HCT116 (cell line): ENCODE measurements at regions not wholly inside any gene's neighbourhood (a gene's known extent, or its start where the extent isn't known, plus 50 kb on each side); places are given as distances from the start of the nearest gene placed in this dataset.

Experiments
- ATAC-seq: fragments of 200-7000 bp; cut with Tn5 transposase; 2 replicates; pipeline ENCODE4 v1.9.1; 2020; ENCODE audit warnings: mild to moderate bottlenecking, moderate library complexity
- BruUV-seq: library from RNA; stranded (reverse); fragments of 400-500 nt; replicated peaks from 2 replicates; lab custom pipeline; 2021; lab: Mats Ljungman, UMichigan
- CTCF ChIA-PET: fragments of 300-600 bp; sonication (Branson Sonifier 250); formaldehyde crosslinking; loops from one replicate; lab custom pipeline; 2021; ENCODE audit warnings: antibody characterized with exemption; lab: Charles Lee
- POLR2A ChIA-PET: fragments of 300-600, 350-600 bp; sonication (Branson Sonifier 250); formaldehyde crosslinking; loops from one replicate; lab custom pipeline; 2021; ENCODE audit warnings: antibody characterized with exemption; lab: Charles Lee
- RAD21 ChIA-PET, 2 experiments: fragments of 300-600 bp; sonication (Branson Sonifier 250); formaldehyde crosslinking; loops; one replicate each; lab custom pipeline; 2023; ENCODE audit warnings: low total read pairs in 2 of 2; ENCODE audit not compliant: uncharacterized antibody in 2 of 2, unreplicated experiment in 2 of 2, low non-redundant PET in 1 of 2; lab: Charles Lee
- DNase-seq: peaks from one replicate; pipeline ENCODE4 v3.0.0-alpha.2; 2010; ENCODE audit warnings: low read depth, low spot score
- H2AFZ ChIP-seq: fragments of 200-600 bp; shearing (Covaris generic), sonication (generic); 2 replicates; pipeline ENCODE4 v1.6.1; 2017; ENCODE audit warnings: low read depth, mixed run types, mixed read lengths, antibody characterized with exemption, low read length; ENCODE audit not compliant: poor library complexity, severe bottlenecking
- H3K27ac ChIP-seq: 2 replicates; pipeline ENCODE4 v1.5.1; 2012; ENCODE audit warnings: low read depth, low read length
- H3K27me3 ChIP-seq: fragments of 200-600 bp; sonication (generic); 2 replicates; pipeline ENCODE4 v1.6.1; 2016; ENCODE audit warnings: mixed run types, low read length, mixed read lengths; ENCODE audit not compliant: insufficient read depth
- H3K36me3 ChIP-seq, 2 experiments: fragments of 200-500 bp in 1 of 2; fragments of 200-600 bp in 1 of 2; sonication (Bioruptor generic) in 1 of 2; sonication (generic) in 1 of 2; 2 replicates each; pipeline versions ENCODE4 v1.5.1 to v1.6.1; 2014 to 2016; ENCODE audit warnings: low read length in 2 of 2, inconsistent platforms in 1 of 2, mixed read lengths in 1 of 2, mixed run types in 1 of 2; ENCODE audit not compliant: insufficient read depth in 2 of 2, control insufficient read depth in 1 of 2
- H3K4me1 ChIP-seq, 2 experiments: fragments of 200-600 bp in 1 of 2; sonication (generic) in 1 of 2; 2 replicates each; pipeline versions ENCODE4 v1.5.1 to v1.6.1; 2012 to 2017; ENCODE audit warnings: low read length in 2 of 2, inconsistent platforms in 1 of 2, mild to moderate bottlenecking in 1 of 2, mixed read lengths in 1 of 2, mixed run types in 1 of 2, moderate library complexity in 1 of 2; ENCODE audit not compliant: insufficient read depth in 2 of 2, control insufficient read depth in 1 of 2
- H3K4me2 ChIP-seq: fragments of 200-600 bp; sonication (generic); 2 replicates; pipeline ENCODE4 v1.6.1; 2017; ENCODE audit warnings: mixed run types, low read length, mixed read lengths
- H3K4me3 ChIP-seq, 2 experiments: fragments of 200-600 bp in 1 of 2; sonication (generic) in 1 of 2; replicated peaks in 1 of 2; 2 replicates each; pipeline ENCODE4 v1.5.1; 2011 to 2016; ENCODE audit warnings: low read length in 2 of 2, control low read depth in 1 of 2, low read depth in 1 of 2, mild to moderate bottlenecking in 1 of 2, mixed read lengths in 1 of 2, mixed run types in 1 of 2
- H3K79me2 ChIP-seq: fragments of 200-600 bp; sonication (generic); 2 replicates; pipeline ENCODE4 v1.6.1; 2017; ENCODE audit warnings: mild to moderate bottlenecking, mixed run types, low read length, moderate library complexity, mixed read lengths; ENCODE audit not compliant: insufficient read depth
- H3K9ac ChIP-seq: fragments of 200-600 bp; sonication (generic); 2 replicates; pipeline ENCODE4 v1.6.1; 2016; ENCODE audit warnings: low read length, mixed read lengths
- H3K9me2 ChIP-seq: fragments of 200-600 bp; sonication (generic), shearing (Covaris generic); 2 replicates; pipeline ENCODE4 v1.6.1; 2017; ENCODE audit warnings: mixed run types, mild to moderate bottlenecking, moderate library complexity; ENCODE audit not compliant: insufficient read depth
- H3K9me3 ChIP-seq, 2 experiments: fragments of 200-500 bp in 1 of 2; fragments of 200-600 bp in 1 of 2; sonication (Bioruptor generic) in 1 of 2; sonication (generic) in 1 of 2; 2 replicates each; pipeline ENCODE4 v1.6.1; 2014 to 2017; ENCODE audit warnings: low read length in 2 of 2, mixed read lengths in 2 of 2, inconsistent platforms in 1 of 2, low read depth in 1 of 2, mild to moderate bottlenecking in 1 of 2, mixed run types in 1 of 2, moderate library complexity in 1 of 2; ENCODE audit not compliant: control insufficient read depth in 1 of 2, insufficient read depth in 1 of 2
- H4K20me1 ChIP-seq: fragments of 200-600 bp; sonication (generic), shearing (Covaris generic); 2 replicates; pipeline ENCODE4 v1.6.1; 2017; ENCODE audit warnings: mixed run types, mild to moderate bottlenecking, moderate library complexity; ENCODE audit not compliant: insufficient read depth
- CBX3 ChIP-seq: IDR thresholded peaks from 2 replicates; pipeline ENCODE4 v1.6.1; 2012; ENCODE audit warnings: low read depth
- CEBPB ChIP-seq: IDR thresholded peaks from 2 replicates; pipeline ENCODE4 v1.6.1; 2012; ENCODE audit warnings: low read depth
- EGR1 ChIP-seq: IDR thresholded peaks from 2 replicates; pipeline ENCODE4 v1.6.1; 2012; ENCODE audit warnings: low read depth
- ELF1 ChIP-seq: IDR thresholded peaks from 2 replicates; pipeline ENCODE4 v1.6.1; 2012; ENCODE audit warnings: low read depth, borderline replicate concordance
- EZH2phosphoT487 ChIP-seq: fragments of 200-600 bp; IDR thresholded peaks from 2 replicates; pipeline ENCODE4 v1.6.1; 2018; ENCODE audit warnings: antibody characterized with exemption, borderline replicate concordance
- FOSL1 ChIP-seq: IDR thresholded peaks from 2 replicates; pipeline ENCODE4 v1.6.1; 2012; ENCODE audit warnings: low read depth
- JUND ChIP-seq: IDR thresholded peaks from 2 replicates; pipeline ENCODE4 v1.6.1; 2012
- POLR2A ChIP-seq: IDR thresholded peaks from 2 replicates; pipeline ENCODE4 v1.7.0; 2011; ENCODE audit warnings: borderline replicate concordance; ENCODE audit not compliant: insufficient read depth, insufficient read length; ENCODE audit errors: extremely low read depth
- POLR2AphosphoS5 ChIP-seq: IDR thresholded peaks from 2 replicates; pipeline ENCODE4 v1.6.1; 2011; ENCODE audit warnings: mild to moderate bottlenecking, low read depth, low read length, moderate library complexity
- RAD21 ChIP-seq: IDR thresholded peaks from 2 replicates; pipeline ENCODE4 v1.6.1; 2012; ENCODE audit warnings: low read depth, mild to moderate bottlenecking
- SRF ChIP-seq: IDR thresholded peaks from 2 replicates; pipeline ENCODE4 v1.6.1; 2012; ENCODE audit warnings: low read depth
- YY1 ChIP-seq: IDR thresholded peaks from 2 replicates; pipeline ENCODE4 v1.6.1; 2011; ENCODE audit warnings: low read length, low read depth, moderate library complexity, mild to moderate bottlenecking; ENCODE audit not compliant: insufficient replicate concordance; ENCODE audit errors: extremely low read depth
- ZFX ChIP-seq: fragments of 450-650 bp; IDR thresholded peaks from 2 replicates; pipeline ENCODE4 v1.6.1; 2017
- ZNF274 ChIP-seq: fragments of 200-500 bp; sonication (Bioruptor generic); IDR thresholded peaks from 2 replicates; pipeline ENCODE4 v1.6.1; 2014; ENCODE audit warnings: mild to moderate bottlenecking, low read depth, low read length, inconsistent platforms
- intact Hi-C: fragments of 100-400 bp; cut with micrococcal nuclease; formaldehyde crosslinking; loops from 2 replicates; pipeline ENCODE4 v1.10.0; 2022
- TF ChIP-seq, protein P1 (sequence below): IDR thresholded peaks from 2 replicates; pipeline ENCODE4 v1.6.1; 2012; ENCODE audit warnings: low read depth
- TF ChIP-seq, protein P2 (sequence below): IDR thresholded peaks from 2 replicates; pipeline ENCODE4 v1.6.1; 2011; ENCODE audit warnings: mild to moderate bottlenecking, low read length, moderate library complexity; ENCODE audit not compliant: insufficient replicate concordance; ENCODE audit errors: extremely low read depth
- TF ChIP-seq, protein P3 (sequence below): IDR thresholded peaks from 2 replicates; pipeline ENCODE4 v1.6.1; 2012
- TF ChIP-seq, protein P4 (sequence below): IDR thresholded peaks from 2 replicates; pipeline ENCODE4 v1.6.1; 2012
- TF ChIP-seq, protein P5 (sequence below), 3 experiments: fragments of 200-600 bp in 1 of 3; sonication (generic) in 1 of 3; IDR thresholded peaks in 2 of 3; conservative IDR thresholded peaks in 1 of 3; 2 replicates each; pipeline ENCODE4 v1.5.1; 2012 to 2017; ENCODE audit warnings: low read depth in 2 of 3, low read length in 2 of 3, antibody characterized with exemption in 1 of 3, borderline replicate concordance in 1 of 3, control low read depth in 1 of 3, mild to moderate bottlenecking in 1 of 3, mixed read lengths in 1 of 3, mixed run types in 1 of 3, moderate library complexity in 1 of 3; ENCODE audit not compliant: insufficient read depth in 1 of 3

DNA sequence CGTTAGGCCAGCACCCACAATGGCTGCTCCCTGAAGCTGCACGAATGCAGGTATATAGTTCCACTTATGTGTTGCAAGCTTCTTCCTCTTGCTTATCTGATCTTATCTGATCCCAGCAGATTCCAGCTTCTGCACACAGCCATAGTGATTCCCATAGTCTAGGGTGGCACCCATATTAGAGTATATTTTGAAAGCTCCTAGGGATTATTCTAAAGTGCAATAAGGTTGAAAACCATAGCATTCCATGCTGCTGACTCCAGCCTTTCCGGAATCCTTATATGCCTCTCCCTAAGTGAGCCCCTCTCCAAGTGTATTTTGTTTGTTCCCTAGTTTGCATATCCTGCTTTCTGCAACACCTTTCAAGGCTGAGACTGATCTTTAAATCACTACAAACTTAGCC, 432.0 kb downstream of the SETD4 start:
- POLR2A ChIA-PET: no interaction called here

More for the DNA sequence above, 432.0 kb downstream of the SETD4 start:
- CTCF ChIA-PET: no interaction called here
- no peak for TF ChIP-seq JUND
- TF ChIP-seq, protein P1, sequence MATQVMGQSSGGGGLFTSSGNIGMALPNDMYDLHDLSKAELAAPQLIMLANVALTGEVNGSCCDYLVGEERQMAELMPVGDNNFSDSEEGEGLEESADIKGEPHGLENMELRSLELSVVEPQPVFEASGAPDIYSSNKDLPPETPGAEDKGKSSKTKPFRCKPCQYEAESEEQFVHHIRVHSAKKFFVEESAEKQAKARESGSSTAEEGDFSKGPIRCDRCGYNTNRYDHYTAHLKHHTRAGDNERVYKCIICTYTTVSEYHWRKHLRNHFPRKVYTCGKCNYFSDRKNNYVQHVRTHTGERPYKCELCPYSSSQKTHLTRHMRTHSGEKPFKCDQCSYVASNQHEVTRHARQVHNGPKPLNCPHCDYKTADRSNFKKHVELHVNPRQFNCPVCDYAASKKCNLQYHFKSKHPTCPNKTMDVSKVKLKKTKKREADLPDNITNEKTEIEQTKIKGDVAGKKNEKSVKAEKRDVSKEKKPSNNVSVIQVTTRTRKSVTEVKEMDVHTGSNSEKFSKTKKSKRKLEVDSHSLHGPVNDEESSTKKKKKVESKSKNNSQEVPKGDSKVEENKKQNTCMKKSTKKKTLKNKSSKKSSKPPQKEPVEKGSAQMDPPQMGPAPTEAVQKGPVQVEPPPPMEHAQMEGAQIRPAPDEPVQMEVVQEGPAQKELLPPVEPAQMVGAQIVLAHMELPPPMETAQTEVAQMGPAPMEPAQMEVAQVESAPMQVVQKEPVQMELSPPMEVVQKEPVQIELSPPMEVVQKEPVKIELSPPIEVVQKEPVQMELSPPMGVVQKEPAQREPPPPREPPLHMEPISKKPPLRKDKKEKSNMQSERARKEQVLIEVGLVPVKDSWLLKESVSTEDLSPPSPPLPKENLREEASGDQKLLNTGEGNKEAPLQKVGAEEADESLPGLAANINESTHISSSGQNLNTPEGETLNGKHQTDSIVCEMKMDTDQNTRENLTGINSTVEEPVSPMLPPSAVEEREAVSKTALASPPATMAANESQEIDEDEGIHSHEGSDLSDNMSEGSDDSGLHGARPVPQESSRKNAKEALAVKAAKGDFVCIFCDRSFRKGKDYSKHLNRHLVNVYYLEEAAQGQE: no peak
- no peak for TF ChIP-seq YY1
- TF ChIP-seq, protein P2, sequence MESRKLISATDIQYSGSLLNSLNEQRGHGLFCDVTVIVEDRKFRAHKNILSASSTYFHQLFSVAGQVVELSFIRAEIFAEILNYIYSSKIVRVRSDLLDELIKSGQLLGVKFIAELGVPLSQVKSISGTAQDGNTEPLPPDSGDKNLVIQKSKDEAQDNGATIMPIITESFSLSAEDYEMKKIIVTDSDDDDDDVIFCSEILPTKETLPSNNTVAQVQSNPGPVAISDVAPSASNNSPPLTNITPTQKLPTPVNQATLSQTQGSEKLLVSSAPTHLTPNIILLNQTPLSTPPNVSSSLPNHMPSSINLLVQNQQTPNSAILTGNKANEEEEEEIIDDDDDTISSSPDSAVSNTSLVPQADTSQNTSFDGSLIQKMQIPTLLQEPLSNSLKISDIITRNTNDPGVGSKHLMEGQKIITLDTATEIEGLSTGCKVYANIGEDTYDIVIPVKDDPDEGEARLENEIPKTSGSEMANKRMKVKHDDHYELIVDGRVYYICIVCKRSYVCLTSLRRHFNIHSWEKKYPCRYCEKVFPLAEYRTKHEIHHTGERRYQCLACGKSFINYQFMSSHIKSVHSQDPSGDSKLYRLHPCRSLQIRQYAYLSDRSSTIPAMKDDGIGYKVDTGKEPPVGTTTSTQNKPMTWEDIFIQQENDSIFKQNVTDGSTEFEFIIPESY: no peak
- TF ChIP-seq RAD21: no peak
- TF ChIP-seq, protein P3, sequence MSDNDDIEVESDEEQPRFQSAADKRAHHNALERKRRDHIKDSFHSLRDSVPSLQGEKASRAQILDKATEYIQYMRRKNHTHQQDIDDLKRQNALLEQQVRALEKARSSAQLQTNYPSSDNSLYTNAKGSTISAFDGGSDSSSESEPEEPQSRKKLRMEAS: no peak
- TF ChIP-seq CBX3: no peak
- TF ChIP-seq, protein P4, sequence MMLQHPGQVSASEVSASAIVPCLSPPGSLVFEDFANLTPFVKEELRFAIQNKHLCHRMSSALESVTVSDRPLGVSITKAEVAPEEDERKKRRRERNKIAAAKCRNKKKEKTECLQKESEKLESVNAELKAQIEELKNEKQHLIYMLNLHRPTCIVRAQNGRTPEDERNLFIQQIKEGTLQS: no peak
- no peak for TF ChIP-seq CEBPB
- no peak for TF ChIP-seq ZFX
- no peak for TF ChIP-seq POLR2AphosphoS5
- TF ChIP-seq FOSL1: no peak
- no peak for TF ChIP-seq ZNF274
- TF ChIP-seq EGR1: no peak
- TF ChIP-seq, protein P5, sequence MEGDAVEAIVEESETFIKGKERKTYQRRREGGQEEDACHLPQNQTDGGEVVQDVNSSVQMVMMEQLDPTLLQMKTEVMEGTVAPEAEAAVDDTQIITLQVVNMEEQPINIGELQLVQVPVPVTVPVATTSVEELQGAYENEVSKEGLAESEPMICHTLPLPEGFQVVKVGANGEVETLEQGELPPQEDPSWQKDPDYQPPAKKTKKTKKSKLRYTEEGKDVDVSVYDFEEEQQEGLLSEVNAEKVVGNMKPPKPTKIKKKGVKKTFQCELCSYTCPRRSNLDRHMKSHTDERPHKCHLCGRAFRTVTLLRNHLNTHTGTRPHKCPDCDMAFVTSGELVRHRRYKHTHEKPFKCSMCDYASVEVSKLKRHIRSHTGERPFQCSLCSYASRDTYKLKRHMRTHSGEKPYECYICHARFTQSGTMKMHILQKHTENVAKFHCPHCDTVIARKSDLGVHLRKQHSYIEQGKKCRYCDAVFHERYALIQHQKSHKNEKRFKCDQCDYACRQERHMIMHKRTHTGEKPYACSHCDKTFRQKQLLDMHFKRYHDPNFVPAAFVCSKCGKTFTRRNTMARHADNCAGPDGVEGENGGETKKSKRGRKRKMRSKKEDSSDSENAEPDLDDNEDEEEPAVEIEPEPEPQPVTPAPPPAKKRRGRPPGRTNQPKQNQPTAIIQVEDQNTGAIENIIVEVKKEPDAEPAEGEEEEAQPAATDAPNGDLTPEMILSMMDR (IDR thresholded peaks at IDR 0.05 in 2 of 3, conservative IDR thresholded peaks at IDR 0.05 in 1 of 3; ENCODE audit: borderline replicate concordance in 1 of 3, insufficient read depth in 1 of 3, low read depth in 2 of 3, low read length in 2 of 3): no peak
- no peak for TF ChIP-seq POLR2A
- TF ChIP-seq SRF: no peak
- no peak for TF ChIP-seq EZH2phosphoT487
- TF ChIP-seq ELF1: no peak
- Histone ChIP-seq H3K4me2 (no peak overlapping the region), H3K9me3 (no peaks in the 10 kb centered on the region), H3K36me3 (no peaks in the 10 kb centered on the region), H3K79me2 (no peaks in the 10 kb centered on the region), H3K4me1 (no peaks in the 10 kb centered on the region), H3K9ac (no peak overlapping the region), H3K4me3 (no peak overlapping the region), H3K27me3 (no peaks in the 10 kb centered on the region), H4K20me1 (no peaks in the 10 kb centered on the region), H3K27ac (no peak overlapping the region), H2AFZ (no peak overlapping the region), H3K9me2 (no peaks in the 10 kb centered on the region)
- ATAC-seq: no peak
- RAD21 ChIA-PET: no interaction called here
- no peak for DNase-seq
- intact Hi-C loops: no loop called here
- BruUV-seq: no TSS peak
